K562 (cell line): ENCODE measurements at regions not wholly inside any gene's neighbourhood (a gene's known extent, or its start where the extent isn't known, plus 50 kb on each side); places are given as distances from the start of the nearest gene placed in this dataset.
"Not testable (repeated sequence)": the region's sequence is repeated elsewhere in the genome, so short reads cannot be mapped to it uniquely, and the experiment has no call there.

Source experiments
- CEBPG ChIP-seq, 3 experiments: fragments of 200-800 bp in 1 of 3; sonication (Bioruptor generic) in 1 of 3; sonication (generic) in 1 of 3; formaldehyde crosslinking in 1 of 3; IDR thresholded peaks in 2 of 3; conservative IDR thresholded peaks in 1 of 3; 2 replicates each; pipeline versions ENCODE4 v1.6.1 to v1.8.0; 2016 to 2022; ENCODE audit warnings: missing compliant biosample characterization in 2 of 3, missing genetic modification characterization in 2 of 3, mild to moderate bottlenecking in 1 of 3, missing genetic modification reagents in 1 of 3
- EP300 ChIP-seq: IDR thresholded peaks from 2 replicates; pipeline ENCODE4 v1.6.1; 2012; ENCODE audit warnings: low read length, improper control_type of control experiment
- EWSR1 ChIP-seq: fragments of 450-650 bp; IDR thresholded peaks from 2 replicates; pipeline ENCODE4 v1.6.1; 2018; ENCODE audit warnings: borderline replicate concordance, mild to moderate bottlenecking, low read depth, moderate library complexity; ENCODE audit not compliant: partially characterized antibody
- NFYB ChIP-seq: IDR thresholded peaks from 2 replicates; pipeline ENCODE4 v1.6.1; 2011; ENCODE audit warnings: mild to moderate bottlenecking, moderate library complexity; ENCODE audit not compliant: insufficient read length; ENCODE audit errors: extremely low read depth
- TEAD4 ChIP-seq, 2 experiments: sonication (generic) in 1 of 2; formaldehyde crosslinking in 1 of 2; IDR thresholded peaks; 2 replicates each; pipeline versions ENCODE4 v1.6.1 to v1.8.0; 2012 to 2022; ENCODE audit warnings: borderline replicate concordance in 1 of 2, inconsistent platforms in 1 of 2, low read length in 1 of 2, mild to moderate bottlenecking in 1 of 2, missing genetic modification reagents in 1 of 2

- not testable (repeated sequence) for TF ChIP-seq NFYB; EP300; TEAD4 (IDR thresholded peaks at IDR 0.05; ENCODE audit: low read length); TEAD4 (CRISPR knock-in tag; IDR thresholded peaks at IDR 0.05; ENCODE audit: borderline replicate concordance); EWSR1; CEBPG (CRISPR knock-in tag; IDR thresholded peaks at IDR 0.05); CEBPG (tag; conservative IDR thresholded peaks at IDR 0.05 in 1 of 2, IDR thresholded peaks at IDR 0.05 in 1 of 2)
Measured at GRCh38 chr3:144854020-144854419, 882.4 kb downstream of the DIPK2A start.
